Heart right ventricle (tissue), 16 donors: ENCODE measurements at regions not wholly inside any gene's neighbourhood (a gene's known extent, or its start where the extent isn't known, plus 50 kb on each side); places are given as distances from the start of the nearest gene placed in this dataset.
A peak's percentile ranks its signal among the peaks of the same experiment; 100 is the strongest.

Experiments
- ATAC-seq, 8 donors: fragments of 200-7000 bp; cut with Tn5 transposase; one replicate each; pipeline ENCODE4 v1.9.1; 2020; ENCODE audit warnings: mild to moderate bottlenecking in 8 of 8, moderate library complexity in 8 of 8, moderate number of reproducible peaks in 1 of 8
- DNase-seq, 2 donors: peaks; one replicate each; pipeline ENCODE4 v3.0.0-alpha.2; 2020
- H3K27ac ChIP-seq, 10 donors: fragments of 200-600 bp; sonication (generic) in 2 of 10; one replicate each; pipeline versions ENCODE4 v1.5.0 to v1.8.0; 2020 to 2022; ENCODE audit warnings: mild to moderate bottlenecking in 3 of 10
- H3K27me3 ChIP-seq, 7 donors: fragments of 200-600 bp; one replicate each; pipeline ENCODE4 v1.8.0; 2021 to 2022; ENCODE audit warnings: mild to moderate bottlenecking in 2 of 7
- H3K36me3 ChIP-seq, 9 donors: fragments of 200-600 bp; sonication (generic) in 1 of 9; one replicate each; pipeline versions ENCODE4 v1.5.0 to v1.8.0; 2020 to 2022; ENCODE audit warnings: mild to moderate bottlenecking in 2 of 9
- H3K4me1 ChIP-seq, 9 donors: fragments of 200-600 bp; sonication (generic) in 1 of 9; one replicate each; pipeline versions ENCODE4 v1.5.0 to v1.8.0; 2020 to 2022; ENCODE audit warnings: mild to moderate bottlenecking in 4 of 9
- H3K4me3 ChIP-seq, 10 donors: fragments of 200-600 bp; sonication (generic) in 2 of 10; one replicate each; pipeline versions ENCODE4 v1.5.0 to v1.8.0; 2020 to 2022; ENCODE audit warnings: mild to moderate bottlenecking in 7 of 10, moderate library complexity in 2 of 10
- H3K9me3 ChIP-seq, 11 donors: fragments of 200-600 bp in 10 of 11; sonication (generic) in 2 of 11; one replicate each; pipeline versions ENCODE4 v1.5.0 to v1.8.0; 2013 to 2022; ENCODE audit warnings: mild to moderate bottlenecking in 2 of 11, control low read depth in 1 of 11, moderate library complexity in 1 of 11
- CTCF ChIP-seq, 9 donors: fragments of 200-600 bp; sonication (generic) in 2 of 9; IDR thresholded peaks; one replicate each; pipeline versions ENCODE4 v1.5.0 to v1.8.0; 2021 to 2022; ENCODE audit warnings: antibody characterized with exemption in 9 of 9, mild to moderate bottlenecking in 5 of 9, moderate library complexity in 1 of 9
- WGBS, 2 donors: extraction: QIAGEN DNeasy Blood & Tissue Kit; methylation state at CpG; one replicate each; pipeline ENCODE4 v1.1.7; 2013; ENCODE audit warnings: inconsistent platforms in 1 of 2; 5-methylcytosine and 5-hydroxymethylcytosine counted together
- intact Hi-C, 10 donors: fragments of 100-400 bp; cut with DNase I; formaldehyde crosslinking; loops; one replicate each; pipeline versions ENCODE4 v1.11.1 to v1.14.2; 2022
- donor health status: Arrhythmogenic right ventricular cardiomyopathy.
- donor health status: ischemic (EF 13 %, LVEDD 7.1; RV severe dilation, severe dysfunction).
- donor health status: healthy with polysubstance abuse.
- donor health status: DM: no; HTN: yes; CAD: no.
- donor health status: DM: no; HTN: no; CAD: no.
- donor health status: ischemic (EF 25% LVEDD 6.9; RV normal size, moderate dysfunction).
- donor health status: ischemic (EF 25% LVEDD 5.7; RV mildly dilated, moderate dysfunction).
- donor health status: healthy.
- donor health status: DM: yes; HTN: yes; CAD: no.
- donor health status: Ischemic cardiomyopathy.
- donor health status: ischemic (EF 35%, LVEDD 5.7; RV mildly dilated, moderate dysfunction).
- donor health status: nonischemic (EF 11% LVEDD 7.7; RV severe dilation, severe dysfunction).
- donor health status: DM: yes; HTN: yes; CAD: no.
- donor health status: PGD.
- donor health status: ischemic (EF 29% LVEDD 5.4; RV normal size, mild dysfunction).
- donor health status: nonischemic (EF 23%, LVEDD 6.1; RV moderate dilation, normal function).

DNA sequence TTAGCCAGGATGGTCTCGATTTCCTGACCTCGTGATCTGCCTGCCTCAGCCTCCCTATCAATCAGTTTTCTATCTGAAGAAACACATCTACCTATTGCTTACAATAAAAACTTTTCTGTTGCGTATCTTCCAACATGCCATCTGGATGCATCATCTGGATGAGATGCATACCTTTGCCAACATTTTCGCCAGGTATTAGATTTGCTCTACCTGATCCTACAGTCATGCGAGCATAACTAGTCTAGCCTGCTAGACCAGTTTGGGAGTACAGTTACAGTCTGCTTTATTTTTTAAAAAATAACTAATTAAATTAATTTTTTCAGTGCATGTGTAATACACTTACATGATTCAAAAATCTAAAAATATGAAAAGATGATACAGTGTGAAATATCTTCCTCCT, 334.0 kb upstream of the MEX3C start:
- intact Hi-C loops = loop anchor here in 2 of 10 donors (10.0 kb wide), 2 partner anchors 257 to 427 kb away; no protein-coding TSS in a partner anchor
- DNase-seq (no peak), ATAC-seq (no peak)
- H3K36me3 ChIP-seq = no peaks in the 10 kb centered on the region
- no peak for TF ChIP-seq CTCF (IDR thresholded peaks at IDR 0.05)
- no peak overlapping the region for H3K4me3 ChIP-seq
- H3K4me1 ChIP-seq = no peaks in the 10 kb centered on the region
- 93 to 98% methylated on average over 5 of the region's 5 CpGs for WGBS, 2 donors
- no peak overlapping the region for H3K27ac ChIP-seq
- peaks cover 0 to 7% (median 0%) of the 10 kb centered on the region in 11 donors for H3K9me3 ChIP-seq
- no peaks in the 10 kb centered on the region for H3K27me3 ChIP-seq

DNA sequence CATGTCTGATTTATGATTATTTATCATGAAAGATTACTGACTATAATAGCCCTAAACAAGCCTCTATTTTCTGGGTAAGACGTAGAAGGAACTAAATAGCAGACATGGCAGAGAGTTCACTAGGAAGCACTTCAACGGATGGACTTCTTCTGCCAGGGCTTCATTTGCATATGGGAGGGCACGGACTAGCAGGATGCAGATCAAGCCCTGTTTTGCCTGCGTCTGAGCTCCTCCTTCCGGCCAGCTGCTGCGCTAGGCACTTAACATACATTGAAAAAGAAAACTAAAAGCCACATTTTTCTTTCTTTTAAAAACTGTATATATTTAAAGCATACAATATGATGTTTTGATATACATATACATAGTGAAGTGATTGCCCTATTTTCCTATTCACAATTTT, 340.0 kb upstream of the MEX3C start:
- H3K36me3 ChIP-seq = no peaks in the 10 kb centered on the region
- H3K27me3 ChIP-seq = no peaks in the 10 kb centered on the region
- peak in 7 of 9 donors; percentile 24 to 60 (median 43) for TF ChIP-seq CTCF (IDR thresholded peaks at IDR 0.05)
- no peaks in the 10 kb centered on the region for H3K4me1 ChIP-seq
- no peak overlapping the region for H3K4me3 ChIP-seq
- 9 to 12% methylated on average over 6 of the region's 6 CpGs for WGBS, 2 donors
- DNase-seq = peak; percentile 17 to 36
- no peak overlapping the region for H3K27ac ChIP-seq
- H3K9me3 ChIP-seq = peaks cover 0 to 13% (median 0%) of the 10 kb centered on the region in 11 donors
- intact Hi-C loops = loop anchor here in 5 of 10 donors (2.0 to 10.0 kb wide), 5 partner anchors 263 to 433 kb away; no protein-coding TSS in a partner anchor
- ATAC-seq = peak in 5 of 8 donors; percentile 75 to 88 (median 77)

DNA sequence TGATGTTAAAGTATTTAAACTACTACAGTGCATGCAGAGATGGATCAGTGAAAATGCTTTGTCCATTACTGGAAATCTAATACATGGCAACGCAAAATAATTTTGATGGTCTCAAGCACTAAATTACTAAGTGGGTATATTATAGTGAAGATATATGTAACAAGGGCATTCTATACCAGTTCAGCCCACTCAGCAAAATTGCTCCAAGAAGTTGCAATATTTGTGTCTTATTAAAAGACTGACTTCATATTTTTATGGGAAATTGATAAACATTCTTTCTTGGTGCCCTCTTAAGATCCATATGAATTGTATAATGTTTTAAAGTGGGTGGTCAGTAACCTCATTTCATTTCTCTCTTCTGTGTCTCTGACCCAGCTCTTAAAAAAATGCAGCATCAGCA, 343.1 kb upstream of the MEX3C start:
- TF ChIP-seq CTCF (IDR thresholded peaks at IDR 0.05) = no peak
- H3K36me3 ChIP-seq = no peaks in the 10 kb centered on the region
- no peak for ATAC-seq
- H3K4me1 ChIP-seq = no peaks in the 10 kb centered on the region
- intact Hi-C loops = loop anchor here in 1 of 10 donors (10.0 kb wide), 1 partner anchor 436 kb away; no protein-coding TSS in a partner anchor
- no peaks in the 10 kb centered on the region for H3K27me3 ChIP-seq
- H3K4me3 ChIP-seq = no peak overlapping the region
- 95 to 96% methylated on average over 1 of the region's 1 CpG for WGBS, 2 donors
- H3K27ac ChIP-seq = no peak overlapping the region
- peaks cover 0 to 6% (median 0%) of the 10 kb centered on the region in 11 donors for H3K9me3 ChIP-seq
- no peak for DNase-seq

DNA sequence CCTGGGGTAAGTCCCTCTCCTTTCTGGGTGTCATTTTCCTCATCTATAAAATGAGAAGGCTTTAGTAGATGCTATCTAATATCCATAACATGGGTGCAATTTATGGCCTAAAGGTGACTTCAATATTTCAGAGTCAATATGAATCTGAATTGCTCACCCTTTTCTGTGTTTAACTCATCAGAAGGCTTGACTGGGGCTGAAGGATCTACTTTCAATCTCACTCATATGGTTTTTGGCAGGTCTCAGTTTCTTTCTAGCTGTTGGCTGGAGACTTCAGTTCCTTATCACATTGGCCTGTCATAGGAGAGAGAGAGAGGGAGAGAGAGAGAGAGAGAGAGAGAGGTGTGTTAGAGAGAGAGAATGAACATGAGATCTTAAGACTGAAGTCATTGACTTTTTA, 343.7 kb upstream of the MEX3C start:
- intact Hi-C loops = loop anchor here in 1 of 10 donors (10.0 kb wide), 1 partner anchor 436 kb away; no protein-coding TSS in a partner anchor

More for the DNA sequence above, 343.7 kb upstream of the MEX3C start:
- Histone ChIP-seq H3K27me3 (no peaks in the 10 kb centered on the region), H3K4me3 (no peak overlapping the region), H3K36me3 (no peaks in the 10 kb centered on the region), H3K9me3 (peaks cover 0 to 6% (median 0%) of the 10 kb centered on the region in 11 donors), H3K27ac (no peak overlapping the region), H3K4me1 (no peaks in the 10 kb centered on the region)
- DNase-seq (no peak), ATAC-seq (no peak)
- TF ChIP-seq CTCF (IDR thresholded peaks at IDR 0.05) = no peak
